Neutrophil (primary cell): ENCODE measurements at regions not wholly inside any gene's neighbourhood (a gene's known extent, or its start where the extent isn't known, plus 50 kb on each side); places are given as distances from the start of the nearest gene placed in this dataset.

Experiments
- H3K27ac ChIP-seq: fragments of 200-600 bp; sonication (generic); 2 replicates; pipeline ENCODE4 v1.5.1; 2016; ENCODE audit warnings: mild to moderate bottlenecking, moderate library complexity
- H3K27me3 ChIP-seq: fragments of 200-600 bp; sonication (generic); 2 replicates; pipeline ENCODE4 v1.6.0; 2016; ENCODE audit warnings: mild to moderate bottlenecking
- H3K36me3 ChIP-seq: fragments of 200-600 bp; sonication (generic); 2 replicates; pipeline ENCODE4 v1.5.1; 2017
- H3K4me1 ChIP-seq, 2 experiments: fragments of 200-600 bp in 1 of 2; sonication (generic) in 1 of 2; 1 replicate in 1 of 2; 2 replicates in 1 of 2; pipeline versions ENCODE4 v1.5.1 to v1.6.1; 2013 to 2016; ENCODE audit warnings: low read depth in 1 of 2, low read length in 1 of 2, mild to moderate bottlenecking in 1 of 2, moderate library complexity in 1 of 2; ENCODE audit not compliant: control insufficient read depth in 1 of 2, insufficient read depth in 1 of 2
- H3K4me3 ChIP-seq, 2 experiments: fragments of 200-600 bp in 1 of 2; sonication (generic) in 1 of 2; 1 replicate in 1 of 2; 2 replicates in 1 of 2; pipeline ENCODE4 v1.5.1; 2013 to 2016; ENCODE audit warnings: low read depth in 1 of 2, low read length in 1 of 2, mild to moderate bottlenecking in 1 of 2, moderate library complexity in 1 of 2
- H3K9me3 ChIP-seq: fragments of 200-600 bp; sonication (generic); 2 replicates; pipeline ENCODE4 v1.5.1; 2016
- TF ChIP-seq, protein P1 (sequence below): fragments of 200-600 bp; sonication (generic); IDR thresholded peaks from 2 replicates; pipeline ENCODE4 v1.5.1; 2016; ENCODE audit warnings: antibody characterized with exemption

DNA sequence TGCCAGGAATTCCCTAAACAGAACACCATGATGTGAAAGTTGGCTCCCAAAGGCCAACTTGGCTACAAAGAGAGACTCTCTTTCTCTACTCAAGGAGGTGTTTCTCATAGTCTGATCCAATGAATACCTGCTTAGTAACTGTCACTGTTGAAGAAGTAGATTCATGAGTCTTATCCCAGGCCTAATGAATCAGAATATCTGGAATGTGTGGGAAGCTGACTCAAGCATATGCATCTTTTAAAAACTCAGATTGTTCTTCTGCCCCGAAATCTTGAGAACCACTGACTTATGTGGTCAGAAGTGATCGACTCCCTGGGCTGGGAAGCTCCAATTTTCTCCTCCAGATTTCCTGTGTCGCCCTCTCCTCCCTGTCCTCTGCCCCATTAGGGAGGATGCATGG, 345.6 kb downstream of the PLK2 start:
- H3K4me1 ChIP-seq = no peaks in the 10 kb centered on the region
- H3K9me3 ChIP-seq = no peaks in the 10 kb centered on the region
- H3K36me3 ChIP-seq = no peaks in the 10 kb centered on the region
- H3K27ac ChIP-seq = no peak overlapping the region
- TF ChIP-seq, protein P1, sequence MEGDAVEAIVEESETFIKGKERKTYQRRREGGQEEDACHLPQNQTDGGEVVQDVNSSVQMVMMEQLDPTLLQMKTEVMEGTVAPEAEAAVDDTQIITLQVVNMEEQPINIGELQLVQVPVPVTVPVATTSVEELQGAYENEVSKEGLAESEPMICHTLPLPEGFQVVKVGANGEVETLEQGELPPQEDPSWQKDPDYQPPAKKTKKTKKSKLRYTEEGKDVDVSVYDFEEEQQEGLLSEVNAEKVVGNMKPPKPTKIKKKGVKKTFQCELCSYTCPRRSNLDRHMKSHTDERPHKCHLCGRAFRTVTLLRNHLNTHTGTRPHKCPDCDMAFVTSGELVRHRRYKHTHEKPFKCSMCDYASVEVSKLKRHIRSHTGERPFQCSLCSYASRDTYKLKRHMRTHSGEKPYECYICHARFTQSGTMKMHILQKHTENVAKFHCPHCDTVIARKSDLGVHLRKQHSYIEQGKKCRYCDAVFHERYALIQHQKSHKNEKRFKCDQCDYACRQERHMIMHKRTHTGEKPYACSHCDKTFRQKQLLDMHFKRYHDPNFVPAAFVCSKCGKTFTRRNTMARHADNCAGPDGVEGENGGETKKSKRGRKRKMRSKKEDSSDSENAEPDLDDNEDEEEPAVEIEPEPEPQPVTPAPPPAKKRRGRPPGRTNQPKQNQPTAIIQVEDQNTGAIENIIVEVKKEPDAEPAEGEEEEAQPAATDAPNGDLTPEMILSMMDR = no peak
- H3K27me3 ChIP-seq = no peaks in the 10 kb centered on the region
- H3K4me3 ChIP-seq = no peak overlapping the region

DNA sequence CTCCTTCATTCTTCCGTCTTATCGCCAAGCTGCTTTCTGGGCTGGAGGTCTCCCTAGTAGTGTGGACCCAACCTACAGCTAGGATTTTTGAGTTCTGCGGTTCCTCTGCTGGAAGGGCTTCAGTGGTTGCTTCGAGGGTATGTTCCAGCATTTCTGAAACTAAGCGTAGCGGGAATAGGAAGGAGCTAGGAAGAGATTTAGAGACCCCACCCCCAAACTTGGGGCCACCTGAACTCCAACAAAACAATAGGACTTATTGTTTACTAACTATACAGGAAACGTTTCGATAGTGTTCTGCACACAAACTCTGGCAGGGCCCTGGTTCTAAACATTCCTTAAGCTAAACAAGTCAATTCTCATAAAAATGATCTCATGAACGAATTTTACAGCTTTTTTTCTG, 346.7 kb downstream of the PLK2 start:
- no peak overlapping the region for H3K27ac ChIP-seq
- no peaks in the 10 kb centered on the region for H3K9me3 ChIP-seq
- H3K27me3 ChIP-seq = no peaks in the 10 kb centered on the region
- TF ChIP-seq, protein P1 = no peak
- H3K36me3 ChIP-seq = no peaks in the 10 kb centered on the region
- H3K4me1 ChIP-seq = no peaks in the 10 kb centered on the region
- no peak overlapping the region for H3K4me3 ChIP-seq

GRCh38 chr5:58108511-58108910, 351.4 kb downstream of the PLK2 start:
- Histone ChIP-seq H3K36me3 (no peaks in the 10 kb centered on the region), H3K4me3 (no peak overlapping the region), H3K9me3 (no peaks in the 10 kb centered on the region), H3K27me3 (no peaks in the 10 kb centered on the region), H3K27ac (no peak overlapping the region), H3K4me1 (no peaks in the 10 kb centered on the region)
- TF ChIP-seq, protein P1 = no peak

- TF ChIP-seq, protein P1 = no peak
- no peak overlapping the region for H3K4me3 ChIP-seq
- no peaks in the 10 kb centered on the region for H3K27me3 ChIP-seq
- no peaks in the 10 kb centered on the region for H3K9me3 ChIP-seq
- H3K4me1 ChIP-seq = no peaks in the 10 kb centered on the region
- no peak overlapping the region for H3K27ac ChIP-seq
- no peaks in the 10 kb centered on the region for H3K36me3 ChIP-seq
Measured at GRCh38 chr5:58107704-58108103, 352.2 kb downstream of the PLK2 start.

- H3K36me3 ChIP-seq = no peaks in the 10 kb centered on the region
- H3K9me3 ChIP-seq = no peaks in the 10 kb centered on the region
- H3K4me1 ChIP-seq = no peaks in the 10 kb centered on the region
- H3K4me3 ChIP-seq = no peak overlapping the region
- H3K27me3 ChIP-seq = no peaks in the 10 kb centered on the region
- H3K27ac ChIP-seq = no peak overlapping the region
- TF ChIP-seq, protein P1 = no peak
Measured at GRCh38 chr5:58106754-58107410, 353.0 kb downstream of the PLK2 start.
